Upper lobe of right lung (tissue), 1 donor: ENCODE measurements at regions not wholly inside any gene's neighbourhood (a gene's known extent, or its start where the extent isn't known, plus 50 kb on each side); places are given as distances from the start of the nearest gene placed in this dataset.
"Not testable (repeated sequence)": the region's sequence is repeated elsewhere in the genome, so short reads cannot be mapped to it uniquely, and the experiment has no call there.

Source experiments
- ATAC-seq: fragments of 200-7000 bp; cut with Tn5 transposase; one replicate; pipeline ENCODE4 v1.9.1; 2020; ENCODE audit warnings: mild to moderate bottlenecking, moderate library complexity
- DNase-seq: peaks from one replicate; pipeline ENCODE4 v3.0.0-alpha.2; 2020
- H3K27ac ChIP-seq: fragments of 200-600 bp; one replicate; pipeline ENCODE4 v1.8.0; 2022
- H3K27me3 ChIP-seq: fragments of 200-600 bp; one replicate; pipeline ENCODE4 v1.8.0; 2022; ENCODE audit warnings: mild to moderate bottlenecking
- H3K36me3 ChIP-seq: fragments of 200-600 bp; one replicate; pipeline ENCODE4 v1.8.0; 2022
- H3K4me1 ChIP-seq: fragments of 200-600 bp; one replicate; pipeline ENCODE4 v1.8.0; 2022
- H3K4me3 ChIP-seq: fragments of 200-600 bp; one replicate; pipeline ENCODE4 v1.8.0; 2022; ENCODE audit warnings: mild to moderate bottlenecking
- H3K9me3 ChIP-seq: fragments of 200-600 bp; one replicate; pipeline ENCODE4 v1.8.0; 2022
- CTCF ChIP-seq: fragments of 200-600 bp; IDR thresholded peaks from one replicate; pipeline ENCODE4 v1.8.0; 2022; ENCODE audit warnings: antibody characterized with exemption
- intact Hi-C: fragments of 100-400 bp; cut with DNase I; formaldehyde crosslinking; loops from one replicate; pipeline ENCODE4 v1.11.0; 2022
- donor health status: DM: no; HTN: yes; CAD: no; lungs with severe emphysema.

- ATAC-seq (no peak), DNase-seq (no peak)
- Histone ChIP-seq H3K9me3 (no peaks in the 10 kb centered on the region), H3K27me3 (no peaks in the 10 kb centered on the region), H3K27ac (no peak overlapping the region), H3K4me3 (no peak overlapping the region), H3K36me3 (no peaks in the 10 kb centered on the region), H3K4me1 (no peaks in the 10 kb centered on the region)
- intact Hi-C loops, result no loop called here
- TF ChIP-seq CTCF, result no peak
Observed at GRCh38 chr18:51561821-51562220, 364.3 kb upstream of the MEX3C start.

GRCh38 chr18:51562866-51563265 lies 365.4 kb upstream of the MEX3C start:
- no peak overlapping the region for H3K27ac ChIP-seq
- DNase-seq (no peak), ATAC-seq (no peak)
- intact Hi-C loops, result no loop called here
- TF ChIP-seq CTCF, result no peak
- no peaks in the 10 kb centered on the region for H3K9me3 ChIP-seq
- H3K27me3 ChIP-seq, result no peaks in the 10 kb centered on the region
- H3K4me3 ChIP-seq, result no peak overlapping the region
- H3K4me1 ChIP-seq, result no peaks in the 10 kb centered on the region
- no peaks in the 10 kb centered on the region for H3K36me3 ChIP-seq

GRCh38 chr18:51563396-51563795 lies 365.9 kb upstream of the MEX3C start:
- no peak for DNase-seq
- TF ChIP-seq CTCF, result no peak
- intact Hi-C loops, result no loop called here

GRCh38 chr18:51568151-51568550 lies 370.7 kb upstream of the MEX3C start:
- Histone ChIP-seq H3K27ac (no peak overlapping the region), H3K27me3 (no peaks in the 10 kb centered on the region), H3K36me3 (no peaks in the 10 kb centered on the region), H3K4me3 (no peak overlapping the region), H3K9me3 (no peaks in the 10 kb centered on the region), H3K4me1 (no peaks in the 10 kb centered on the region)
- no peak for ATAC-seq
- intact Hi-C loops, result no loop called here
- no peak for DNase-seq
- no peak for TF ChIP-seq CTCF

More at GRCh38 chr18:51563396-51563795, 365.9 kb upstream of the MEX3C start:
- no peaks in the 10 kb centered on the region for H3K27me3 ChIP-seq
- H3K36me3 ChIP-seq, result no peaks in the 10 kb centered on the region
- H3K4me3 ChIP-seq, result no peak overlapping the region
- no peaks in the 10 kb centered on the region for H3K4me1 ChIP-seq
- no peak for ATAC-seq
- H3K9me3 ChIP-seq, result no peaks in the 10 kb centered on the region
- H3K27ac ChIP-seq, result no peak overlapping the region

- no peaks in the 10 kb centered on the region for H3K4me1 ChIP-seq
- ATAC-seq (no peak), DNase-seq (no peak)
- no peak for TF ChIP-seq CTCF
- no peak overlapping the region for H3K4me3 ChIP-seq
- H3K36me3 ChIP-seq, result no peaks in the 10 kb centered on the region
- no peak overlapping the region for H3K27ac ChIP-seq
- intact Hi-C loops, result no loop called here
- no peaks in the 10 kb centered on the region for H3K27me3 ChIP-seq
- no peaks in the 10 kb centered on the region for H3K9me3 ChIP-seq
Observed at GRCh38 chr18:51569153-51569552, 371.7 kb upstream of the MEX3C start.

GRCh38 chr18:51569561-51569960 lies 372.1 kb upstream of the MEX3C start:
- Histone ChIP-seq H3K27me3 (no peaks in the 10 kb centered on the region), H3K9me3 (no peaks in the 10 kb centered on the region), H3K4me1 (no peaks in the 10 kb centered on the region), H3K36me3 (no peaks in the 10 kb centered on the region), H3K4me3 (no peak overlapping the region), H3K27ac (no peak overlapping the region)
- no peak for TF ChIP-seq CTCF
- DNase-seq, result no peak
- intact Hi-C loops, result no loop called here
- no peak for ATAC-seq

GRCh38 chr18:51570071-51570470 lies 372.6 kb upstream of the MEX3C start:
- H3K36me3 ChIP-seq, H3K9me3 ChIP-seq, H3K4me1 ChIP-seq, H3K27me3 ChIP-seq, DNase-seq, intact Hi-C loops, ATAC-seq, H3K27ac ChIP-seq, H3K4me3 ChIP-seq: not testable (repeated sequence)

- intact Hi-C loops, H3K4me1 ChIP-seq, H3K27me3 ChIP-seq, H3K27ac ChIP-seq, H3K9me3 ChIP-seq, H3K36me3 ChIP-seq, H3K4me3 ChIP-seq, DNase-seq, ATAC-seq: not testable (repeated sequence)
Observed at GRCh38 chr18:51573886-51574285, 376.4 kb upstream of the MEX3C start.
